ENCODE measurements at regions not wholly inside any gene's neighbourhood (a gene's known extent, or its start where the extent isn't known, plus 50 kb on each side); places are given as distances from the start of the nearest gene placed in this dataset.

- no peaks in the 10 kb centered on the region for H3K36me3 ChIP-seq (ENCODE audit: low read depth, low read length)
- H3K4me3 ChIP-seq (ENCODE audit: low read length): no peak overlapping the region
- TF ChIP-seq CTCF (conservative IDR thresholded peaks at IDR 0.05; ENCODE audit: low read depth, low read length) (no peak), EZH2 (IDR thresholded peaks at IDR 0.05; ENCODE audit: low read length, unreplicated experiment) (no peak), EZH2phosphoT487 (IDR thresholded peaks at IDR 0.05; ENCODE audit: borderline replicate concordance, low read length) (no peak)
- no peak overlapping the region for H3K27ac ChIP-seq (ENCODE audit: low read length)
- H3F3A ChIP-seq (ENCODE audit: low read length, unreplicated experiment): no peaks in the 10 kb centered on the region
- DNase-seq (no peak), ATAC-seq (no peak)
- H3K79me2 ChIP-seq (ENCODE audit: low read length): no peaks in the 10 kb centered on the region
- CTCF ChIA-PET: no interaction called here
- no peaks in the 10 kb centered on the region for H4K20me1 ChIP-seq (ENCODE audit: low read length)
- H3K4me2 ChIP-seq (ENCODE audit: low read length): no peak overlapping the region
- H3K27me3 ChIP-seq (ENCODE audit: low read length): no peaks in the 10 kb centered on the region
- no peak overlapping the region for H2AFZ ChIP-seq (ENCODE audit: low read length)
- POLR2A ChIA-PET (ENCODE audit: unreplicated experiment): no interaction called here
- no peaks in the 10 kb centered on the region for H3K9me3 ChIP-seq (ENCODE audit: low read length)
- no TSS peak for BruUV-seq (replicated peaks)
- intact Hi-C loops (cut with micrococcal nuclease): no loop called here
- H3K9ac ChIP-seq (ENCODE audit: low read length): no peak overlapping the region
- H3K4me1 ChIP-seq (ENCODE audit: insufficient read depth, low read length): no peaks in the 10 kb centered on the region
- no peaks in the 10 kb centered on the region for H3K9me2 ChIP-seq (replicated peaks; ENCODE audit: low read length)
Measured at GRCh38 chr12:93181409-93181965, 196.2 kb upstream of the NUDT4 start.

GRCh38 chr12:93183940-93184671 lies 193.6 kb upstream of the NUDT4 start:
- Histone ChIP-seq H3K9ac (ENCODE audit: low read length) (no peak overlapping the region), H3K9me3 (ENCODE audit: low read length) (no peaks in the 10 kb centered on the region), H3K4me2 (ENCODE audit: low read length) (no peak overlapping the region), H3K36me3 (ENCODE audit: low read depth, low read length) (no peaks in the 10 kb centered on the region), H2AFZ (ENCODE audit: low read length) (no peak overlapping the region), H3K27ac (ENCODE audit: low read length) (no peak overlapping the region), H3K4me1 (ENCODE audit: insufficient read depth, low read length) (no peaks in the 10 kb centered on the region), H3K79me2 (ENCODE audit: low read length) (no peaks in the 10 kb centered on the region), H3K27me3 (ENCODE audit: low read length) (no peaks in the 10 kb centered on the region), H4K20me1 (ENCODE audit: low read length) (no peaks in the 10 kb centered on the region), H3K9me2 (replicated peaks; ENCODE audit: low read length) (no peaks in the 10 kb centered on the region), H3K4me3 (ENCODE audit: low read length) (no peak overlapping the region), H3F3A (ENCODE audit: low read length, unreplicated experiment) (no peaks in the 10 kb centered on the region)
- intact Hi-C loops (cut with micrococcal nuclease): no loop called here
- ATAC-seq: no peak
- BruUV-seq (replicated peaks): no TSS peak
- DNase-seq: no peak
- TF ChIP-seq EZH2phosphoT487 (IDR thresholded peaks at IDR 0.05; ENCODE audit: borderline replicate concordance, low read length) (no peak), CTCF (conservative IDR thresholded peaks at IDR 0.05; ENCODE audit: low read depth, low read length) (no peak), EZH2 (IDR thresholded peaks at IDR 0.05; ENCODE audit: low read length, unreplicated experiment) (no peak)
- ChIA-PET POLR2A (ENCODE audit: unreplicated experiment) (no interaction called here), CTCF (no interaction called here)

GRCh38 chr12:93184672-93185368 lies 192.9 kb upstream of the NUDT4 start:
- no peak overlapping the region for H3K4me2 ChIP-seq (ENCODE audit: low read length)
- no peaks in the 10 kb centered on the region for H3K79me2 ChIP-seq (ENCODE audit: low read length)
- H3K36me3 ChIP-seq (ENCODE audit: low read depth, low read length): no peaks in the 10 kb centered on the region
- no peaks in the 10 kb centered on the region for H3K4me1 ChIP-seq (ENCODE audit: insufficient read depth, low read length)
- ChIA-PET POLR2A (ENCODE audit: unreplicated experiment) (interaction anchor here (0.7 kb wide), 1 partner anchor 15 kb away, joined by 3 read pairs; no protein-coding TSS in a partner anchor), CTCF (no interaction called here)
- H3K9ac ChIP-seq (ENCODE audit: low read length): no peak overlapping the region
- no peak overlapping the region for H3K27ac ChIP-seq (ENCODE audit: low read length)
- H3F3A ChIP-seq (ENCODE audit: low read length, unreplicated experiment): no peaks in the 10 kb centered on the region
- H3K27me3 ChIP-seq (ENCODE audit: low read length): no peaks in the 10 kb centered on the region
- no peaks in the 10 kb centered on the region for H4K20me1 ChIP-seq (ENCODE audit: low read length)
- DNase-seq: no peak
- no TSS peak for BruUV-seq (replicated peaks)
- no peak for ATAC-seq
- intact Hi-C loops (cut with micrococcal nuclease): no loop called here
- H3K4me3 ChIP-seq (ENCODE audit: low read length): no peak overlapping the region
- H3K9me3 ChIP-seq (ENCODE audit: low read length): no peaks in the 10 kb centered on the region
- H2AFZ ChIP-seq (ENCODE audit: low read length): no peak overlapping the region
- TF ChIP-seq EZH2 (IDR thresholded peaks at IDR 0.05; ENCODE audit: low read length, unreplicated experiment) (no peak), EZH2phosphoT487 (IDR thresholded peaks at IDR 0.05; ENCODE audit: borderline replicate concordance, low read length) (no peak), CTCF (conservative IDR thresholded peaks at IDR 0.05; ENCODE audit: low read depth, low read length) (no peak)
- H3K9me2 ChIP-seq (replicated peaks; ENCODE audit: low read length): no peaks in the 10 kb centered on the region

Measured in PC-3 (cell line).